ENCODE measurements at regions not wholly inside any gene's neighbourhood (a gene's known extent, or its start where the extent isn't known, plus 50 kb on each side); places are given as distances from the start of the nearest gene placed in this dataset.

GRCh38 chr13:22111961-22112360, 441.1 kb downstream of the FGF9 start:
- Histone ChIP-seq H3K36me3 (ENCODE audit: control insufficient read depth, insufficient read depth, low read length) (no peaks in the 10 kb centered on the region), H3K4me3 (ENCODE audit: low read depth, low read length) (no peak overlapping the region), H3K27me3 (ENCODE audit: control insufficient read depth, insufficient read depth, low read length) (no peaks in the 10 kb centered on the region)
- CTCF ChIA-PET, result no interaction called here
- no peak for DNase-seq (ENCODE audit: low read depth)
- POLR2A ChIA-PET, result no interaction called here
- TF ChIP-seq CTCF (IDR thresholded peaks at IDR 0.05; ENCODE audit: insufficient read depth, low read depth, low read length), result no peak

- CTCF ChIA-PET, result no interaction called here
Measured at GRCh38 chr13:22112956-22113745, 442.3 kb downstream of the FGF9 start.

GRCh38 chr13:22114630-22115311, 443.9 kb downstream of the FGF9 start:
- Histone ChIP-seq H3K27me3 (ENCODE audit: control insufficient read depth, insufficient read depth, low read length) (no peaks in the 10 kb centered on the region), H3K4me3 (ENCODE audit: low read depth, low read length) (no peak overlapping the region), H3K36me3 (ENCODE audit: control insufficient read depth, insufficient read depth, low read length) (no peaks in the 10 kb centered on the region)
- DNase-seq (ENCODE audit: low read depth), result peak; percentile 20
- ChIA-PET POLR2A (no interaction called here), CTCF (no interaction called here)
- no peak for TF ChIP-seq CTCF (IDR thresholded peaks at IDR 0.05; ENCODE audit: insufficient read depth, low read depth, low read length)

More at GRCh38 chr13:22112956-22113745, 442.3 kb downstream of the FGF9 start:
- H3K36me3 ChIP-seq (ENCODE audit: control insufficient read depth, insufficient read depth, low read length), result no peaks in the 10 kb centered on the region
- H3K27me3 ChIP-seq (ENCODE audit: control insufficient read depth, insufficient read depth, low read length), result no peaks in the 10 kb centered on the region
- POLR2A ChIA-PET, result no interaction called here
- H3K4me3 ChIP-seq (ENCODE audit: low read depth, low read length), result no peak overlapping the region
- TF ChIP-seq CTCF (IDR thresholded peaks at IDR 0.05; ENCODE audit: insufficient read depth, low read depth, low read length), result no peak
- DNase-seq (ENCODE audit: low read depth), result no peak

GRCh38 chr13:22118158-22118557, 447.3 kb downstream of the FGF9 start:
- no peak for DNase-seq (ENCODE audit: low read depth)
- ChIA-PET CTCF (no interaction called here), POLR2A (no interaction called here)
- no peak overlapping the region for H3K4me3 ChIP-seq (ENCODE audit: low read depth, low read length)
- no peak for TF ChIP-seq CTCF (IDR thresholded peaks at IDR 0.05; ENCODE audit: insufficient read depth, low read depth, low read length)
- H3K36me3 ChIP-seq (ENCODE audit: control insufficient read depth, insufficient read depth, low read length), result no peaks in the 10 kb centered on the region
- no peaks in the 10 kb centered on the region for H3K27me3 ChIP-seq (ENCODE audit: control insufficient read depth, insufficient read depth, low read length)

- Histone ChIP-seq H3K4me3 (ENCODE audit: low read depth, low read length) (no peak overlapping the region), H3K36me3 (ENCODE audit: control insufficient read depth, insufficient read depth, low read length) (no peaks in the 10 kb centered on the region), H3K27me3 (ENCODE audit: control insufficient read depth, insufficient read depth, low read length) (no peaks in the 10 kb centered on the region)
- POLR2A ChIA-PET, result no interaction called here
- no peak for TF ChIP-seq CTCF (IDR thresholded peaks at IDR 0.05; ENCODE audit: insufficient read depth, low read depth, low read length)
- no peak for DNase-seq (ENCODE audit: low read depth)
- CTCF ChIA-PET, result no interaction called here
Measured at GRCh38 chr13:22120646-22121045, 449.8 kb downstream of the FGF9 start.

Data from BJ (cell line).